HL-60/S4 treated with phorbol 12-myristate 13-acetate at 8.2 ng/mL for 4 days and 3 days (cell line): ENCODE measurements at regions not wholly inside any gene's neighbourhood (a gene's known extent, or its start where the extent isn't known, plus 50 kb on each side); places are given as distances from the start of the nearest gene placed in this dataset.
"Not testable (repeated sequence)": the region's sequence is repeated elsewhere in the genome, so short reads cannot be mapped to it uniquely, and the experiment has no call there.

Experiments used
- in situ Hi-C: fragments of 300-500 bp; cut with MboI; formaldehyde crosslinking; loops from 2 replicates; pipeline ENCODE4 v1.15.0; 2022; ENCODE audit warnings: low sequenced_read_pairs

- in situ Hi-C loops: no loop called here
Measured at GRCh38 chr4:53722110-53722509, 130.8 kb upstream of the LNX1 start.

GRCh38 chr4:53721263-53721662, 130.0 kb upstream of the LNX1 start:
- in situ Hi-C loops: no loop called here

GRCh38 chr4:53720776-53721175, 129.5 kb upstream of the LNX1 start:
- in situ Hi-C loops: no loop called here

- in situ Hi-C loops: no loop called here
Measured at GRCh38 chr4:53717064-53717549, 125.8 kb upstream of the LNX1 start.

- in situ Hi-C loops: no loop called here
Measured at GRCh38 chr4:53716471-53717063, 125.3 kb upstream of the LNX1 start.

- in situ Hi-C loops: no loop called here
Measured at GRCh38 chr4:53716011-53716410, 124.7 kb upstream of the LNX1 start.

GRCh38 chr4:53714236-53715140, 123.2 kb upstream of the LNX1 start:
- in situ Hi-C loops: no loop called here

- in situ Hi-C loops: no loop called here
Measured at GRCh38 chr4:53713767-53714166, 122.5 kb upstream of the LNX1 start.

- in situ Hi-C loops: no loop called here
Measured at GRCh38 chr4:53713296-53713695, 122.0 kb upstream of the LNX1 start.

GRCh38 chr4:53712408-53713020, 121.2 kb upstream of the LNX1 start:
- in situ Hi-C loops: no loop called here

- in situ Hi-C loops: no loop called here
Measured at GRCh38 chr4:53711926-53712325, 120.6 kb upstream of the LNX1 start.

- in situ Hi-C loops: no loop called here
Measured at GRCh38 chr4:53709693-53710092, 118.4 kb upstream of the LNX1 start.

- in situ Hi-C loops: no loop called here
Measured at GRCh38 chr4:53707491-53707890, 116.2 kb upstream of the LNX1 start.

- in situ Hi-C loops: no loop called here
Measured at GRCh38 chr4:53706422-53707032, 115.2 kb upstream of the LNX1 start.

- in situ Hi-C loops: no loop called here
Measured at GRCh38 chr4:53705972-53706371, 114.7 kb upstream of the LNX1 start.

GRCh38 chr4:53705151-53705764, 114.0 kb upstream of the LNX1 start:
- in situ Hi-C loops: no loop called here

GRCh38 chr4:53704329-53704728, 113.0 kb upstream of the LNX1 start:
- in situ Hi-C loops: no loop called here

- in situ Hi-C loops: no loop called here
Measured at GRCh38 chr4:53703267-53703655, 112.0 kb upstream of the LNX1 start.

- in situ Hi-C loops: no loop called here
Measured at GRCh38 chr4:53702334-53703266, 111.3 kb upstream of the LNX1 start.

- in situ Hi-C loops: not testable (repeated sequence)
Measured at GRCh38 chr4:53701260-53701659, 110.0 kb upstream of the LNX1 start.
